Pancreas (tissue), 10 donors: ENCODE measurements at regions not wholly inside any gene's neighbourhood (a gene's known extent, or its start where the extent isn't known, plus 50 kb on each side); places are given as distances from the start of the nearest gene placed in this dataset.

Experiments used
- ATAC-seq, 4 donors: fragments of 200-7000 bp; cut with Tn5 transposase; one replicate each; pipeline versions ENCODE4 v1.8.0 to v1.9.1; 2020; ENCODE audit warnings: mild to moderate bottlenecking in 4 of 4, moderate library complexity in 4 of 4
- DNase-seq, 6 donors: peaks; one replicate each; pipeline ENCODE4 v3.0.0-alpha.2; 2020
- FAIRE-seq: peaks from 2 replicates; lab custom pipeline; 2012; peaks lifted over from hg19 to GRCh38; lab: Jason Lieb, UNC
- H3K27ac ChIP-seq, 4 donors: fragments of 200-600 bp; sonication (generic); 1 replicate in 3 of 4; 2 replicates in 1 of 4; pipeline versions ENCODE4 v1.5.0 to v1.8.0; 2020
- H3K27me3 ChIP-seq, 4 donors: fragments of 200-600 bp; one replicate each; pipeline ENCODE4 v1.8.0; 2021
- H3K36me3 ChIP-seq, 3 donors: fragments of 200-600 bp; sonication (generic) in 1 of 3; one replicate each; pipeline versions ENCODE4 v1.5.0 to v1.8.0; 2020 to 2021
- H3K4me1 ChIP-seq, 3 donors: fragments of 200-600 bp; one replicate each; pipeline ENCODE4 v1.8.0; 2021
- H3K4me3 ChIP-seq, 4 donors: fragments of 200-600 bp; sonication (generic) in 2 of 4; one replicate each; pipeline versions ENCODE4 v1.5.0 to v1.8.0; 2020 to 2021
- H3K9me3 ChIP-seq, 4 donors: fragments of 200-600 bp; one replicate each; pipeline ENCODE4 v1.8.0; 2021
- CTCF ChIP-seq, 4 donors: fragments of 200-600 bp; sonication (generic) in 3 of 4; IDR thresholded peaks; one replicate each; pipeline versions ENCODE4 v1.5.0 to v1.8.0; 2021; ENCODE audit warnings: antibody characterized with exemption in 4 of 4
- WGBS, 2 donors: extraction: QIAGEN DNeasy Blood & Tissue Kit; methylation state at CpG; one replicate each; pipeline ENCODE4 v1.1.7; 2013; 5-methylcytosine and 5-hydroxymethylcytosine counted together
- intact Hi-C, 3 donors: fragments of 100-400 bp; cut with DNase I; formaldehyde crosslinking; loops; one replicate each; pipeline versions ENCODE4 v1.11.1 to v1.14.2; 2022
- donor health status: healthy with polysubstance abuse.
- donor health status: DM: no; HTN: no; CAD: no; lungs with moderate emphysema.
- donor health status: DM: no; HTN: no; CAD: no.
- donor health status: control.
- donor health status: control.
- donor health status: Bipolar disorder and iron deficiency.
- donor health status: DM: yes; HTN: yes; CAD: no.
- donor health status: DM: no; HTN: no; CAD: no.
- donor health status: DM: no; HTN: no; CAD: no.
- donor health status: DM: yes; HTN: yes; CAD: no.

- Histone ChIP-seq H3K27me3 (no peaks in the 10 kb centered on the region), H3K27ac (no peak overlapping the region), H3K4me1 (peaks cover 0 to 8% (median 7%) of the 10 kb centered on the region in 3 donors), H3K9me3 (no peaks in the 10 kb centered on the region), H3K36me3 (no peaks in the 10 kb centered on the region), H3K4me3 (no peak overlapping the region)
- no peak for FAIRE-seq
- TF ChIP-seq CTCF (IDR thresholded peaks at IDR 0.05) = no peak
- ATAC-seq = peak in 3 of 4 donors; percentile 40 to 93 (median 43)
- intact Hi-C loops = no loop called here
- DNase-seq = no peak
These were observed 321.2 kb downstream of the SLC16A7 start for GRCh38 chr12:59916988-59917387.

GRCh38 chr12:59927032-59927431 is 331.2 kb downstream of the SLC16A7 start:
- Histone ChIP-seq H3K4me3 (no peak overlapping the region), H3K27me3 (no peaks in the 10 kb centered on the region), H3K36me3 (no peaks in the 10 kb centered on the region), H3K4me1 (peaks cover 0 to 3% (median 2%) of the 10 kb centered on the region in 3 donors), H3K27ac (no peak overlapping the region), H3K9me3 (no peaks in the 10 kb centered on the region)
- no peak for FAIRE-seq
- TF ChIP-seq CTCF (IDR thresholded peaks at IDR 0.05) = no peak
- WGBS, 2 donors = 80 to 90% methylated on average over 1 of the region's 1 CpG
- no peak for ATAC-seq
- DNase-seq = no peak
- intact Hi-C loops = no loop called here

DNA sequence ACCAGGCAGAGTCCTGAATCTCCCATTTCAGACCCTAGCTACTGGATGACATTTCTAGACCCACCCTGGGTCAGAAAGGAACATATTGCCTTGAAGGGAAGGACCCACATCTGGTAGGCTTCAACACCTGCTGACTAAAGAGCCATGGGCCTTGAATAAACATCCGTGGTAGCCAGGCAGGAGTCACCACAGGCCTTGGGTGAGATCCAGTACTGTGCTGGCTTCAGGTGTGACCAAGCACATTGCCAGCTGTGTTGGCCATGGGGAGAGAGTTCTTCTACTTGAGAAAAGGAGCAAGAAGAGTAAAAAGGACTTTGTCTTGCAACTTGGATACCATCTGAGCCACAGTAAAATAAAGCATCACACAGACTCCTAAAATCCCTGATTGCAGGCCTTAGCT is 332.6 kb downstream of the SLC16A7 start:
- no peak for FAIRE-seq
- no peaks in the 10 kb centered on the region for H3K36me3 ChIP-seq
- peak; percentile 94 to 99 (median 96) for ATAC-seq
- no peaks in the 10 kb centered on the region for H3K9me3 ChIP-seq
- WGBS, 2 donors = 34 to 42% methylated on average over 1 of the region's 1 CpG
- TF ChIP-seq CTCF (IDR thresholded peaks at IDR 0.05) = no peak
- intact Hi-C loops = no loop called here
- peak in 5 of 6 donors; percentile 69 to 79 (median 76) for DNase-seq
- H3K27ac ChIP-seq = peak overlapping the region in 1 of 4 donors; percentile 23
- H3K27me3 ChIP-seq = no peaks in the 10 kb centered on the region
- H3K4me1 ChIP-seq = peaks cover 0 to 3% (median 2%) of the 10 kb centered on the region in 3 donors
- no peak overlapping the region for H3K4me3 ChIP-seq

GRCh38 chr12:59929110-59929509 is 333.3 kb downstream of the SLC16A7 start:
- intact Hi-C loops = no loop called here
- Histone ChIP-seq H3K4me3 (no peak overlapping the region), H3K27ac (no peak overlapping the region), H3K36me3 (no peaks in the 10 kb centered on the region), H3K27me3 (no peaks in the 10 kb centered on the region), H3K4me1 (peaks cover 0 to 3% (median 2%) of the 10 kb centered on the region in 3 donors), H3K9me3 (no peaks in the 10 kb centered on the region)
- FAIRE-seq (no peak), DNase-seq (no peak), ATAC-seq (peak in 2 of 4 donors; percentile 39 to 40)
- WGBS, 2 donors = 91 to 94% methylated on average over 2 of the region's 2 CpGs
- no peak for TF ChIP-seq CTCF (IDR thresholded peaks at IDR 0.05)

GRCh38 chr12:59934486-59934885 is 338.7 kb downstream of the SLC16A7 start:
- no peaks in the 10 kb centered on the region for H3K27me3 ChIP-seq
- no peak for DNase-seq
- intact Hi-C loops = no loop called here
- no peak for TF ChIP-seq CTCF (IDR thresholded peaks at IDR 0.05)
- no peak overlapping the region for H3K27ac ChIP-seq
- no peak for FAIRE-seq
- H3K9me3 ChIP-seq = no peaks in the 10 kb centered on the region
- peaks cover 6 to 11% (median 9%) of the 10 kb centered on the region in 3 donors for H3K4me1 ChIP-seq
- no peaks in the 10 kb centered on the region for H3K36me3 ChIP-seq
- WGBS, 2 donors = 94 to 97% methylated on average over 1 of the region's 1 CpG
- ATAC-seq = no peak
- no peak overlapping the region for H3K4me3 ChIP-seq
